A549 (cell line): ENCODE measurements at regions not wholly inside any gene's neighbourhood (a gene's known extent, or its start where the extent isn't known, plus 50 kb on each side); places are given as distances from the start of the nearest gene placed in this dataset.

Source experiments
- ATAC-seq, 2 experiments: fragments of 200-7000 bp in 1 of 2; fragments of >200 bp in 1 of 2; cut with Nextera tagmentation in 1 of 2; cut with Tn5 transposase in 1 of 2; 3 replicates each; pipeline versions ENCODE4 v1.8.0 to v1.9.1; 2018 to 2020; ENCODE audit warnings: mild to moderate bottlenecking in 1 of 2, moderate library complexity in 1 of 2
- CTCF ChIA-PET: fragments of 300-600 bp; sonication (Branson Sonifier 250); formaldehyde crosslinking; extraction: SDS; loops from one replicate; lab custom pipeline; 2021; ENCODE audit warnings: antibody characterized with exemption, inconsistent platforms; lab: Yijun Ruan, JAX
- POLR2A ChIA-PET: fragments of 350-600 bp; formaldehyde crosslinking; extraction: SDS; loops from one replicate; lab custom pipeline; 2021; ENCODE audit warnings: antibody characterized with exemption, inconsistent platforms; lab: Yijun Ruan, JAX
- DNase-seq, 2 experiments: peaks; one replicate each; pipeline versions ENCODE4 v3.0.0 to v3.0.0-alpha.2; 2011 to 2016; ENCODE audit warnings: low read depth in 1 of 2, low spot score in 1 of 2
- FAIRE-seq: peaks from 2 replicates; lab custom pipeline; 2011; peaks lifted over from hg19 to GRCh38; lab: Jason Lieb, UNC
- H3K27ac ChIP-seq, 2 experiments: fragments of >200 bp; sonication (Bioruptor Twin); formaldehyde crosslinking; 3 replicates each; pipeline ENCODE4 v1.5.1; 2016 to 2017
- H3K4me1 ChIP-seq: fragments of >200 bp; sonication (Bioruptor Twin); formaldehyde crosslinking; 3 replicates; pipeline ENCODE4 v1.6.1; 2016
- H3K4me2 ChIP-seq: fragments of >200 bp; sonication (Bioruptor Twin); formaldehyde crosslinking; 3 replicates; pipeline ENCODE4 v1.6.1; 2016
- H3K4me3 ChIP-seq: fragments of >200 bp; sonication (Bioruptor Twin); formaldehyde crosslinking; 3 replicates; pipeline ENCODE4 v1.5.1; 2016
- H3K9me3 ChIP-seq: fragments of >200 bp; sonication (Bioruptor Twin); formaldehyde crosslinking; 3 replicates; pipeline ENCODE4 v1.6.1; 2016
- CBX2 ChIP-seq: fragments of 200-600 bp; sonication (generic); IDR thresholded peaks from 2 replicates; pipeline ENCODE4 v1.6.1; 2016; ENCODE audit warnings: low read depth, mild to moderate bottlenecking, borderline replicate concordance
- CEBPB ChIP-seq, 2 experiments: fragments of >200 bp in 1 of 2; sonication (Bioruptor Twin) in 1 of 2; formaldehyde crosslinking in 1 of 2; IDR thresholded peaks; 2 replicates each; pipeline ENCODE4 v1.6.1; 2012 to 2016
- CHD4 ChIP-seq: fragments of 200-600 bp; sonication (generic); IDR thresholded peaks from 2 replicates; pipeline ENCODE4 v1.6.1; 2016; ENCODE audit warnings: antibody characterized with exemption, mild to moderate bottlenecking, borderline replicate concordance
- CTCF ChIP-seq: fragments of >200 bp; sonication (Bioruptor Twin); formaldehyde crosslinking; IDR thresholded peaks from 3 replicates; pipeline ENCODE4 v1.5.1; 2016
- E2F6 ChIP-seq: IDR thresholded peaks from 2 replicates; pipeline ENCODE4 v1.6.1; 2012; ENCODE audit warnings: low read depth, borderline replicate concordance
- EHMT2 ChIP-seq: fragments of 200-600 bp; sonication (generic); IDR thresholded peaks from 2 replicates; pipeline ENCODE4 v1.6.1; 2016; ENCODE audit warnings: antibody characterized with exemption, low read depth, mild to moderate bottlenecking, moderate library complexity
- EP300 ChIP-seq, 2 experiments: fragments of >200 bp; sonication (Bioruptor Twin); formaldehyde crosslinking; IDR thresholded peaks; 2 replicates in 1 of 2; 3 replicates in 1 of 2; pipeline ENCODE4 v1.6.1; 2016 to 2017
- FOSB ChIP-seq: fragments of 250-450 bp; sonication (Bioruptor Pico); IDR thresholded peaks from 2 replicates; pipeline ENCODE4 v1.5.0; 2020; ENCODE audit warnings: mild to moderate bottlenecking, moderate library complexity
- FOXS1 ChIP-seq: fragments of 250-450 bp; sonication (Bioruptor Pico); IDR thresholded peaks from 2 replicates; pipeline ENCODE4 v1.5.0; 2020; ENCODE audit warnings: mild to moderate bottlenecking, moderate library complexity
- HEYL ChIP-seq: fragments of 250-450 bp; sonication (Bioruptor Pico); IDR thresholded peaks from 2 replicates; pipeline ENCODE4 v1.8.0; 2021; ENCODE audit warnings: mild to moderate bottlenecking, moderate library complexity
- HMGXB4 ChIP-seq: fragments of 250-450 bp; sonication (Bioruptor Pico); IDR thresholded peaks from 2 replicates; pipeline ENCODE4 v1.5.0; 2021; ENCODE audit warnings: mild to moderate bottlenecking, moderate library complexity, borderline replicate concordance
- JUN ChIP-seq, 2 experiments: fragments of >200 bp; sonication (Bioruptor Twin); formaldehyde crosslinking; IDR thresholded peaks; 2 replicates in 1 of 2; 3 replicates in 1 of 2; pipeline ENCODE4 v1.6.1; 2016 to 2017
- MAFK ChIP-seq: fragments of 450-650 bp; IDR thresholded peaks from 2 replicates; pipeline ENCODE4 v1.6.1; 2014; ENCODE audit not compliant: partially characterized antibody
- MYC ChIP-seq: IDR thresholded peaks from 2 replicates; pipeline ENCODE4 v1.6.1; 2012; ENCODE audit warnings: mild to moderate bottlenecking, inconsistent platforms, low read length, improper control_type of control experiment, borderline replicate concordance
- NPAS2 ChIP-seq: fragments of 250-450 bp; sonication (Bioruptor Pico); IDR thresholded peaks from 2 replicates; pipeline ENCODE4 v1.8.0; 2022; ENCODE audit warnings: mild to moderate bottlenecking, moderate library complexity, borderline replicate concordance
- POLR2AphosphoS2 ChIP-seq: conservative IDR thresholded peaks from 2 replicates; pipeline ENCODE4 v1.6.1; 2012; ENCODE audit warnings: low read length, improper control_type of control experiment, inconsistent platforms
- RARB ChIP-seq: fragments of 250-450 bp; sonication (Bioruptor Pico); IDR thresholded peaks from 2 replicates; pipeline ENCODE4 v1.8.0; 2021; ENCODE audit warnings: mild to moderate bottlenecking, moderate library complexity
- RFX5 ChIP-seq: fragments of 450-650 bp; IDR thresholded peaks from 2 replicates; pipeline ENCODE4 v1.7.1; 2014; ENCODE audit warnings: antibody characterized with exemption, mild to moderate bottlenecking, moderate library complexity
- SREBF2 ChIP-seq: fragments of 450-650 bp; IDR thresholded peaks from 2 replicates; pipeline ENCODE4 v1.6.1; 2014; ENCODE audit warnings: mild to moderate bottlenecking, moderate library complexity
- TFCP2L1 ChIP-seq: fragments of 250-450 bp; sonication (Bioruptor Pico); IDR thresholded peaks from 2 replicates; pipeline ENCODE4 v1.5.0; 2021; ENCODE audit warnings: mild to moderate bottlenecking
- USF2 ChIP-seq: fragments of 450-650 bp; IDR thresholded peaks from 2 replicates; pipeline ENCODE4 v1.6.1; 2014; ENCODE audit warnings: antibody characterized with exemption
- ZC3H11A ChIP-seq: fragments of 450-650 bp; IDR thresholded peaks from 2 replicates; pipeline ENCODE4 v1.6.1; 2014; ENCODE audit warnings: antibody characterized with exemption, mild to moderate bottlenecking
- ZFP36 ChIP-seq: fragments of 450-650 bp; IDR thresholded peaks from 2 replicates; pipeline ENCODE4 v1.6.1; 2014; ENCODE audit warnings: borderline replicate concordance; ENCODE audit not compliant: partially characterized antibody
- WGBS: methylation state at CpG from one replicate; pipeline ENCODE4 v1.1.6; 2017; ENCODE audit errors: missing lambda C conversion rate; 5-methylcytosine and 5-hydroxymethylcytosine counted together

- no peak for ATAC-seq
- peaks cover 15% of the 10 kb centered on the region; the same call in 1 of the 3 replicates for H3K9me3 ChIP-seq
- DNase-seq, result no peak
- H3K4me2 ChIP-seq, result no peak overlapping the region
- TF ChIP-seq RFX5 (no peak), TFCP2L1 (CRISPR knock-in tag) (no peak), HMGXB4 (CRISPR knock-in tag) (no peak), MAFK (no peak), POLR2AphosphoS2 (no peak), NPAS2 (CRISPR knock-in tag) (no peak), RARB (CRISPR knock-in tag) (no peak), EP300 (IDR thresholded peaks at IDR 0.05) (no peak), FOXS1 (CRISPR knock-in tag) (no peak), JUN (IDR thresholded peaks at IDR 0.05) (no peak), FOSB (CRISPR knock-in tag) (no peak), E2F6 (no peak)
- H3K4me1 ChIP-seq, result no peaks in the 10 kb centered on the region
- no peak for FAIRE-seq
- ChIA-PET CTCF (interaction anchor here (1.0 kb wide), 1 partner anchor 116 kb away, joined by 3 read pairs; no protein-coding TSS in a partner anchor), POLR2A (no interaction called here)
- WGBS, result 43% methylated on average over 3 of the region's 3 CpGs
- H3K4me3 ChIP-seq, result no peak overlapping the region
- H3K27ac ChIP-seq, result no peak overlapping the region
These were observed 114.6 kb upstream of the FOXQ1 start for GRCh38 chr6:1197309-1197708.

GRCh38 chr6:1191141-1191630 is 120.7 kb upstream of the FOXQ1 start:
- ATAC-seq (no peak), DNase-seq (no peak), FAIRE-seq (no peak)
- WGBS, result 66% methylated on average over 11 of the region's 11 CpGs
- no peak for TF ChIP-seq EHMT2
- no peak for TF ChIP-seq NPAS2 (CRISPR knock-in tag)
- no peak for TF ChIP-seq CTCF
- TF ChIP-seq CHD4, result no peak
- no peak for TF ChIP-seq POLR2AphosphoS2
- TF ChIP-seq RFX5, result no peak
- TF ChIP-seq SREBF2, result no peak
- TF ChIP-seq CBX2, result no peak
- no peak for TF ChIP-seq ZFP36
- TF ChIP-seq HEYL, result no peak
- no peak for TF ChIP-seq USF2
- TF ChIP-seq MYC, result no peak
- no peak for TF ChIP-seq TFCP2L1 (CRISPR knock-in tag)
- TF ChIP-seq ZC3H11A, result no peak
- TF ChIP-seq CEBPB (IDR thresholded peaks at IDR 0.05), result no peak
- Histone ChIP-seq H3K27ac (no peak overlapping the region), H3K9me3 (peaks cover 15% of the 10 kb centered on the region; the same call in 1 of the 3 replicates), H3K4me3 (no peak overlapping the region), H3K4me2 (no peak overlapping the region), H3K4me1 (no peaks in the 10 kb centered on the region)
- CTCF ChIA-PET, result no interaction called here
- POLR2A ChIA-PET, result no interaction called here
